Breast epithelium (tissue), 3 donors: ENCODE measurements at regions not wholly inside any gene's neighbourhood (a gene's known extent, or its start where the extent isn't known, plus 50 kb on each side); places are given as distances from the start of the nearest gene placed in this dataset.

Source experiments
- CTCF ChIP-seq, 3 donors: fragments of 450-650 bp; IDR thresholded peaks; one replicate each; pipeline ENCODE4 v1.5.1; 2016 to 2017; ENCODE audit warnings: antibody characterized with exemption in 3 of 3, mild to moderate bottlenecking in 3 of 3, moderate library complexity in 3 of 3
- POLR2A ChIP-seq: fragments of 450-650 bp; IDR thresholded peaks from one replicate; pipeline ENCODE4 v1.6.1; 2016; ENCODE audit warnings: antibody characterized with exemption, mild to moderate bottlenecking, moderate library complexity
- POLR2AphosphoS5 ChIP-seq, 3 donors: sonication (generic); formaldehyde crosslinking; IDR thresholded peaks; one replicate each; pipeline ENCODE4 v1.6.1; 2017; ENCODE audit warnings: antibody characterized with exemption in 3 of 3

DNA sequence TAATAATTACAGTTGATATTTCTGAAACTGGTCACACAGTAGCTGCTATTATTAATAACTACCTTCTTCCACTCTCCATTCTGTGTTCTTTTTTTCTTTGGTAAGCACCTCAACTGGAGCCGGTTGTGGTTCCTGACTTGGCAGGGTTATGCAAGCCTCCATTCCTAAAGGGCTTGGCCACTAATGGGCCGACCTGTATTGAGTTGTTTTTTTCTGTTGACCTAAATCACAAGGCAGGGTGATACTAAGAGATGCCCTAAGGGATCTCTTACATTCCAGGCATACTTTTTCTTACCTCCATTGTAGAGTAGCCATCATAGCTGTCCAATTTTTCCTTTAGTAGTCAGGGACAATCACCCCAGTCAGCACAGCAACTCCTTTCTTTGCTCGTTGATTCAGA, 1295.8 kb upstream of the ADGRL3 start:
- TF ChIP-seq CTCF (IDR thresholded peaks at IDR 0.05) (no peak), POLR2A (no peak), POLR2AphosphoS5 (IDR thresholded peaks at IDR 0.05) (peak in 1 of 3 donors; percentile 31)
